Breast epithelium (tissue), 3 donors: ENCODE measurements at regions not wholly inside any gene's neighbourhood (a gene's known extent, or its start where the extent isn't known, plus 50 kb on each side); places are given as distances from the start of the nearest gene placed in this dataset.

Source experiments
- CTCF ChIP-seq, 3 donors: fragments of 450-650 bp; IDR thresholded peaks; one replicate each; pipeline ENCODE4 v1.5.1; 2016 to 2017; ENCODE audit warnings: antibody characterized with exemption in 3 of 3, mild to moderate bottlenecking in 3 of 3, moderate library complexity in 3 of 3
- POLR2A ChIP-seq: fragments of 450-650 bp; IDR thresholded peaks from one replicate; pipeline ENCODE4 v1.6.1; 2016; ENCODE audit warnings: antibody characterized with exemption, mild to moderate bottlenecking, moderate library complexity
- POLR2AphosphoS5 ChIP-seq, 3 donors: sonication (generic); formaldehyde crosslinking; IDR thresholded peaks; one replicate each; pipeline ENCODE4 v1.6.1; 2017; ENCODE audit warnings: antibody characterized with exemption in 3 of 3

- TF ChIP-seq POLR2A: no peak
- TF ChIP-seq CTCF (IDR thresholded peaks at IDR 0.05): no peak
- no peak for TF ChIP-seq POLR2AphosphoS5 (IDR thresholded peaks at IDR 0.05)
These were observed 150.4 kb downstream of the ZNF664 start for GRCh38 chr12:124123296-124124000.
